ENCODE measurements at regions not wholly inside any gene's neighbourhood (a gene's known extent, or its start where the extent isn't known, plus 50 kb on each side); places are given as distances from the start of the nearest gene placed in this dataset.

GRCh38 chr13:33467556-33467955 lies 182.0 kb upstream of the STARD13 start:
- H2BK15ac ChIP-seq (ENCODE audit: low read depth, low read length): no peak overlapping the region
- peak overlapping the region; percentile 59; the same call in 1 of the 2 replicates for H2AK5ac ChIP-seq (ENCODE audit: low read depth, low read length)
- no peak overlapping the region for H2BK20ac ChIP-seq (ENCODE audit: low read depth, low read length)
- no peak overlapping the region for H3K4me2 ChIP-seq (ENCODE audit: low read depth, low read length)
- ChIA-PET POLR2A (ENCODE audit: unreplicated experiment) (no interaction called here), CTCF (no interaction called here)
- no CpG with 5 or more reads among the region's 3 CpGs for WGBS, 2 experiments (ENCODE audit: extremely low coverage in 2 of 2, insufficient read length in 1 of 2)
- H3K56ac ChIP-seq (ENCODE audit: extremely low read depth, insufficient read depth, low read length): no peak overlapping the region
- H3K9me3 ChIP-seq (ENCODE audit: control insufficient read depth, insufficient read depth, low read length): no peaks in the 10 kb centered on the region
- H3K79me1 ChIP-seq (ENCODE audit: low read depth in 1 of 2, low read length in 2 of 2): no peaks in the 10 kb centered on the region
- no peak overlapping the region for H4K5ac ChIP-seq (ENCODE audit: low read depth, low read length)
- intact Hi-C loops (cut with micrococcal nuclease) (no loop called here), dilution Hi-C loops (cut with HindIII; ENCODE audit: low sequenced_read_pairs, unreplicated experiment) (no loop called here), in situ Hi-C loops (cut with MboI; ENCODE audit: low sequenced_read_pairs) (no loop called here)
- no peaks in the 10 kb centered on the region for H3K4me1 ChIP-seq (ENCODE audit: control insufficient read depth, insufficient read depth, low read length)
- H2AFZ ChIP-seq (replicated peaks; ENCODE audit: low read length, poor library complexity): no peak overlapping the region
- no peak overlapping the region for H3K18ac ChIP-seq (ENCODE audit: low read depth, low read length)
- BruUV-seq (replicated peaks): no TSS peak
- H2BK5ac ChIP-seq (ENCODE audit: low read depth, low read length, poor library complexity, severe bottlenecking): no peak overlapping the region
- H4K20me1 ChIP-seq (ENCODE audit: insufficient read depth, low read length): no peaks in the 10 kb centered on the region
- H3K9ac ChIP-seq (ENCODE audit: low read depth, low read length): no peak overlapping the region
- H2AK9ac ChIP-seq (replicated peaks; ENCODE audit: low read depth, low read length, poor library complexity): no peak overlapping the region
- DNase-seq (no peak), ATAC-seq (ENCODE audit: low read depth) (no peak)
- no peak overlapping the region for H3K4ac ChIP-seq (ENCODE audit: low read depth, low read length)
- H3K14ac ChIP-seq (replicated peaks; ENCODE audit: low read depth, low read length): no peak overlapping the region
- no peaks in the 10 kb centered on the region for H3K36me3 ChIP-seq (ENCODE audit: control insufficient read depth, insufficient read depth, low read length)
- no peak overlapping the region for H4K8ac ChIP-seq (ENCODE audit: low read depth in 2 of 2, low read length in 2 of 2)
- H3K27ac ChIP-seq (ENCODE audit: insufficient read depth, low read length): no peak overlapping the region
- no peaks in the 10 kb centered on the region for H3K27me3 ChIP-seq (ENCODE audit: control insufficient read depth, insufficient read depth, low read length)
- H2BK120ac ChIP-seq (ENCODE audit: low read depth, low read length): no peak overlapping the region
- H4K91ac ChIP-seq (ENCODE audit: insufficient read depth, low read depth, low read length): no peak overlapping the region
- no peak overlapping the region for H3K23ac ChIP-seq (ENCODE audit: low read depth, low read length)
- no peak overlapping the region for H3K4me3 ChIP-seq (ENCODE audit: insufficient read depth, low read depth, low read length)
- no peaks in the 10 kb centered on the region for H3K9me1 ChIP-seq (ENCODE audit: insufficient read depth, low read length)
- no peak for TF ChIP-seq RAD21 (IDR thresholded peaks at IDR 0.05; ENCODE audit: low read length)

Data from IMR-90 (cell line).